PC-9 (cell line): ENCODE measurements at regions not wholly inside any gene's neighbourhood (a gene's known extent, or its start where the extent isn't known, plus 50 kb on each side); places are given as distances from the start of the nearest gene placed in this dataset.

Source experiments
- EZH2 ChIP-seq: fragments of 200-600 bp; sonication (generic); IDR thresholded peaks from 2 replicates; pipeline ENCODE4 v1.8.0; 2017; ENCODE audit warnings: antibody characterized with exemption, low read depth
- TF ChIP-seq, protein P1 (sequence below): fragments of 200-600 bp; sonication (generic); conservative IDR thresholded peaks from 2 replicates; pipeline ENCODE4 v1.6.1; 2017; ENCODE audit warnings: mixed run types, antibody characterized with exemption, mild to moderate bottlenecking, moderate library complexity

DNA sequence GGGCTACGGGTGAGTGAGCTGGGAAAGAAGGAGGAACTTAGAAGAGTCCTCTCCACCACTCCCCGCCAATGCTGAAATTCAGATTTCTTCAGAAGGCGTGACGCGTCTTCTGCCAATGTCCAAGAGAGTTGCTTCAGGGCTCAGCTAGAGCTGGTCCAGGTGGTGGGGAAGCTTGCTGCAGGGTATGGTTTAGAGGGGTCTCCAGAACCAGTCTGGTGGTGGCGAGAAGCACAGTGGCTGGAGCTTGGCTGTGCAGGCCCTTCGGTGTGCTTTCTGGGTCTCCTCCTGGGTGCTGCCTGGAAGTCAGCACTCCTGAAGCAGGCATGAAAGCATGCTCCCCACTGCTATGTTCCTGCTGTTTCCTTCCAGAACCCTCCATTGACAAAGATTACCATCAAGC, 387.2 kb downstream of the PTPRU start:
- TF ChIP-seq, protein P1, sequence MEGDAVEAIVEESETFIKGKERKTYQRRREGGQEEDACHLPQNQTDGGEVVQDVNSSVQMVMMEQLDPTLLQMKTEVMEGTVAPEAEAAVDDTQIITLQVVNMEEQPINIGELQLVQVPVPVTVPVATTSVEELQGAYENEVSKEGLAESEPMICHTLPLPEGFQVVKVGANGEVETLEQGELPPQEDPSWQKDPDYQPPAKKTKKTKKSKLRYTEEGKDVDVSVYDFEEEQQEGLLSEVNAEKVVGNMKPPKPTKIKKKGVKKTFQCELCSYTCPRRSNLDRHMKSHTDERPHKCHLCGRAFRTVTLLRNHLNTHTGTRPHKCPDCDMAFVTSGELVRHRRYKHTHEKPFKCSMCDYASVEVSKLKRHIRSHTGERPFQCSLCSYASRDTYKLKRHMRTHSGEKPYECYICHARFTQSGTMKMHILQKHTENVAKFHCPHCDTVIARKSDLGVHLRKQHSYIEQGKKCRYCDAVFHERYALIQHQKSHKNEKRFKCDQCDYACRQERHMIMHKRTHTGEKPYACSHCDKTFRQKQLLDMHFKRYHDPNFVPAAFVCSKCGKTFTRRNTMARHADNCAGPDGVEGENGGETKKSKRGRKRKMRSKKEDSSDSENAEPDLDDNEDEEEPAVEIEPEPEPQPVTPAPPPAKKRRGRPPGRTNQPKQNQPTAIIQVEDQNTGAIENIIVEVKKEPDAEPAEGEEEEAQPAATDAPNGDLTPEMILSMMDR: no peak
- no peak for TF ChIP-seq EZH2
